Trophoblast cell (in vitro differentiated cells and primary cell): ENCODE measurements at regions not wholly inside any gene's neighbourhood (a gene's known extent, or its start where the extent isn't known, plus 50 kb on each side); places are given as distances from the start of the nearest gene placed in this dataset.

Source experiments
- DNase-seq, 2 donors: peaks; one replicate each; pipeline ENCODE4 v3.0.0-alpha.2; 2016
- H2AFZ ChIP-seq: 2 replicates; pipeline ENCODE4 v1.6.1; 2013; ENCODE audit warnings: low read length, moderate library complexity, mild to moderate bottlenecking; ENCODE audit not compliant: insufficient read depth, poor library complexity
- H2AK5ac ChIP-seq: 2 replicates; pipeline ENCODE4 v1.6.1; 2013; ENCODE audit warnings: mild to moderate bottlenecking, low read length
- H2BK120ac ChIP-seq: 2 replicates; pipeline ENCODE4 v1.6.1; 2013; ENCODE audit warnings: low read length, mild to moderate bottlenecking, moderate library complexity; ENCODE audit not compliant: insufficient read depth, poor library complexity
- H2BK12ac ChIP-seq: 2 replicates; pipeline ENCODE4 v1.6.1; 2013; ENCODE audit warnings: mild to moderate bottlenecking, low read length, moderate library complexity
- H2BK5ac ChIP-seq: 2 replicates; pipeline ENCODE4 v1.6.1; 2013; ENCODE audit warnings: low read length, low read depth, moderate library complexity, mild to moderate bottlenecking; ENCODE audit not compliant: poor library complexity
- H3K14ac ChIP-seq: 2 replicates; pipeline ENCODE4 v1.6.1; 2013; ENCODE audit warnings: mild to moderate bottlenecking, low read length
- H3K18ac ChIP-seq: 2 replicates; pipeline ENCODE4 v1.6.1; 2013; ENCODE audit warnings: mild to moderate bottlenecking, low read length
- H3K23ac ChIP-seq: 2 replicates; pipeline ENCODE4 v1.6.1; 2013; ENCODE audit warnings: low read length
- H3K27ac ChIP-seq: 2 replicates; pipeline ENCODE4 v1.5.1; 2013; ENCODE audit warnings: low read depth, mild to moderate bottlenecking, inconsistent platforms, low read length, moderate library complexity
- H3K27me3 ChIP-seq: 2 replicates; pipeline ENCODE4 v1.6.1; 2013; ENCODE audit warnings: inconsistent platforms, mild to moderate bottlenecking, low read length, moderate library complexity; ENCODE audit not compliant: insufficient read depth
- H3K36me3 ChIP-seq, 2 experiments: 1 replicate in 1 of 2; 2 replicates in 1 of 2; pipeline ENCODE4 v1.6.1; 2013; ENCODE audit warnings: low read length in 2 of 2, mild to moderate bottlenecking in 2 of 2, moderate library complexity in 1 of 2; ENCODE audit not compliant: insufficient read depth in 2 of 2, control insufficient read depth in 1 of 2
- H3K4ac ChIP-seq: 2 replicates; pipeline ENCODE4 v1.6.1; 2013; ENCODE audit warnings: low read depth, mild to moderate bottlenecking, low read length, moderate library complexity
- H3K4me1 ChIP-seq, 2 experiments: 1 replicate in 1 of 2; 2 replicates in 1 of 2; pipeline ENCODE4 v1.6.1; 2013; ENCODE audit warnings: low read length in 2 of 2, mild to moderate bottlenecking in 2 of 2, moderate library complexity in 1 of 2; ENCODE audit not compliant: insufficient read depth in 2 of 2, control insufficient read depth in 1 of 2
- H3K4me2 ChIP-seq: 2 replicates; pipeline ENCODE4 v1.6.1; 2013; ENCODE audit warnings: inconsistent platforms, mild to moderate bottlenecking, low read length, moderate library complexity
- H3K4me3 ChIP-seq: 2 replicates; pipeline ENCODE4 v1.5.1; 2013; ENCODE audit warnings: mild to moderate bottlenecking, low read depth, low read length, inconsistent platforms
- H3K79me1 ChIP-seq: one replicate; pipeline ENCODE4 v1.6.1; 2013; ENCODE audit warnings: low read length
- H3K79me2 ChIP-seq: 2 replicates; pipeline ENCODE4 v1.6.1; 2013; ENCODE audit warnings: low read length, mild to moderate bottlenecking; ENCODE audit not compliant: control insufficient read depth, insufficient read depth, poor library complexity
- H3K9ac ChIP-seq: 2 replicates; pipeline ENCODE4 v1.6.1; 2013; ENCODE audit warnings: mild to moderate bottlenecking, low read length
- H3K9me3 ChIP-seq: 2 replicates; pipeline ENCODE4 v1.6.1; 2013; ENCODE audit warnings: low read depth, mild to moderate bottlenecking, control low read depth, inconsistent platforms, low read length; ENCODE audit not compliant: insufficient read depth
- H4K12ac ChIP-seq: 2 replicates; pipeline ENCODE4 v1.6.1; 2013; ENCODE audit warnings: low read depth, mild to moderate bottlenecking, low read length, moderate library complexity
- H4K8ac ChIP-seq: 2 replicates; pipeline ENCODE4 v1.6.1; 2013; ENCODE audit warnings: low read depth, mild to moderate bottlenecking, low read length, moderate library complexity
- H4K91ac ChIP-seq: one replicate; pipeline ENCODE4 v1.6.1; 2013; ENCODE audit warnings: low read depth, mild to moderate bottlenecking, low read length, moderate library complexity
- WGBS: extraction: QIAGEN DNeasy Blood & Tissue Kit; methylation state at CpG from one replicate; pipeline ENCODE4 v1.1.7; 2013; ENCODE audit warnings: missing lambda C conversion rate; ENCODE audit not compliant: insufficient read length, insufficient coverage; ENCODE audit errors: extremely low coverage; 5-methylcytosine and 5-hydroxymethylcytosine counted together

DNA sequence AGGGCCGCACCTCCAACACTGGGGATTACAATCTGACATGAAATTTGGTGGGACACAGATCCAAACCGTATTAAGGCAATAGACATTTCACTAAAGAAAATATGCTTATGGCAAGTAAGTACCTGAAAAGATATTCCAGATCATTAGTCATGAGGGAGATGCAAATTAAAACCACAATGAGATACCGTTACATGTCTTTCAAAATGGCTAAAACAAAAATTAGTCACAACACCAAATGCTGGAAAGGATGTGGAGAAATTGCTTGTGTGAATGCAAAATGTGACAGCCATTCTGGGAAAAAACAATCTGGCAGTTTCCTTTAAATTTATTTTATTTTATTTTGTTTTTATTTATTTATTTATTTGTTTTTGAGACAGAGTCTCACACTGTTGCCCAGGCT, 82.3 kb upstream of the PTGDR start:
- DNase-seq: no peak
- H4K8ac ChIP-seq: no peak overlapping the region
- no peak overlapping the region for H3K4me2 ChIP-seq
- no peak overlapping the region for H2AFZ ChIP-seq
- H2BK12ac ChIP-seq: no peak overlapping the region
- no peak overlapping the region for H4K91ac ChIP-seq
- H3K27ac ChIP-seq: no peak overlapping the region
- peaks cover 2% of the 10 kb centered on the region for H3K9me3 ChIP-seq
- H4K12ac ChIP-seq: no peak overlapping the region
- H3K79me1 ChIP-seq: no peaks in the 10 kb centered on the region
- no peak overlapping the region for H3K9ac ChIP-seq
- no CpG with 5 or more reads among the region's 3 CpGs for WGBS
- H3K4ac ChIP-seq: no peak overlapping the region
- no peak overlapping the region for H2BK5ac ChIP-seq
- no peak overlapping the region for H3K18ac ChIP-seq
- H3K14ac ChIP-seq: no peak overlapping the region
- H3K23ac ChIP-seq: no peak overlapping the region
- no peak overlapping the region for H2BK120ac ChIP-seq
- H3K36me3 ChIP-seq: no peaks in the 10 kb centered on the region
- no peaks in the 10 kb centered on the region for H3K4me1 ChIP-seq
- no peak overlapping the region for H3K4me3 ChIP-seq
- H3K79me2 ChIP-seq: no peaks in the 10 kb centered on the region
- no peak overlapping the region for H2AK5ac ChIP-seq
- no peaks in the 10 kb centered on the region for H3K27me3 ChIP-seq

DNA sequence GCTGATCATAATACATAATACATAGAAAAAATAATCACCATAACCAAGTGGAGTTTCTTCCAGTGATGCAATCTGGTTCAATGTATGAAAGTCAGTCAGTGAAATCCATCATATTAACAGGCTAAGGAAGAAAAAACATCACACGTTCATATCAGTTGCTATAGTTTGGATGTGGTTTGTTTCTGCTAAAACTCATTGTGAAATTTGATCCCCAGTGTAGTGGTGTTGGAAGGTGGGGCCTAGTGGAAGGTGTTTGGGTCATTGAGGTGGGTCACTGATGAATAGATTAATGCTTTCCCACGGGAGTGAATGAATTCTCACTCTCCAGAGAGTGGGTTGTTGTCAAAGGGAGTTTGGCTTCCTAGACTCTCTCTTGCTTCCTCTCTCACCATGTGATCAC, 84.6 kb upstream of the PTGDR start:
- Histone ChIP-seq H2BK12ac (no peak overlapping the region), H4K12ac (no peak overlapping the region), H3K27ac (no peak overlapping the region), H3K4me1 (no peaks in the 10 kb centered on the region), H3K4ac (no peak overlapping the region), H2BK120ac (no peak overlapping the region), H2AK5ac (no peak overlapping the region), H2AFZ (no peak overlapping the region), H2BK5ac (no peak overlapping the region), H3K23ac (no peak overlapping the region), H3K9ac (no peak overlapping the region), H4K8ac (no peak overlapping the region), H4K91ac (no peak overlapping the region), H3K79me2 (no peaks in the 10 kb centered on the region), H3K36me3 (no peaks in the 10 kb centered on the region), H3K4me3 (no peak overlapping the region), H3K14ac (no peak overlapping the region), H3K79me1 (no peaks in the 10 kb centered on the region), H3K27me3 (no peaks in the 10 kb centered on the region), H3K18ac (no peak overlapping the region), H3K4me2 (no peak overlapping the region), H3K9me3 (peaks cover 2% of the 10 kb centered on the region)
- WGBS: no CpG with 5 or more reads among the region's 2 CpGs
- no peak for DNase-seq

DNA sequence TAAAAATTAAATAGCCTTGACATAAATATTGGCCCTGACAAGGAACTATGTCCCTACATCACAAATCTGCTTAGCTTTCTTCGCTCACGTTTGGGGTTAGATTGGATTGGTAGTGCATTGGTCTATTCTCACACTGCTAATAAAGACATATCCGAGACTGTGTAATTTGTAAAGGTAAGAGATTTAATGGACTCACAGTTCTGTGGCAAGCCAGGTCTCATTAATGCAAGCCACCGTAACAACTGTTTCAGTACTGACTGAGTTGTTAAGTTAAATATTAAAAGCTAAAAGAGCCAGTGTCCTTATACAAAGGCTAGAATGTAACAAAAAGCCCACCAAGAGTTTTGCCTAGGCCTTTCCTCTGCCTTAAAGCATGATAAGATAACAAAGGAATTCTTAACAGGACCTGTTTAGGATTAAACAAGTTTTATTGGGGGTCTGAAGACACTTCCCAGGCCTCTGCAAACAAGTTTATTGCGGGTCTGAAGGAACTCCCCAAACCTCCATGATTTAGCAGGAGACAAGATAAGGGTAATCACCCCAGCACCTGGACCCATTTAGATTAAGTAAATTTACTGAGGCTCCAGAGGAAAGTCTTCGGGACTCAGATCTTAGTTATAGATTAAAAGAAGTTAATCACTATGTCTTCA, 88.2 kb upstream of the PTGDR start:
- WGBS: no CpG with 5 or more reads among the region's 6 CpGs
- no peak overlapping the region for H2BK120ac ChIP-seq
- H4K91ac ChIP-seq: no peak overlapping the region
- no peak overlapping the region for H3K9ac ChIP-seq
- H3K18ac ChIP-seq: no peak overlapping the region
- no peak overlapping the region for H2BK12ac ChIP-seq
- H3K27me3 ChIP-seq: no peaks in the 10 kb centered on the region
- no peaks in the 10 kb centered on the region for H3K36me3 ChIP-seq
- no peaks in the 10 kb centered on the region for H3K79me2 ChIP-seq
- H3K27ac ChIP-seq: no peak overlapping the region
- H4K12ac ChIP-seq: no peak overlapping the region
- no peaks in the 10 kb centered on the region for H3K4me1 ChIP-seq
- H3K4me2 ChIP-seq: no peak overlapping the region
- no peak overlapping the region for H3K23ac ChIP-seq
- H4K8ac ChIP-seq: no peak overlapping the region
- no peak overlapping the region for H3K14ac ChIP-seq
- peaks cover 4% of the 10 kb centered on the region for H3K9me3 ChIP-seq
- no peak overlapping the region for H2AFZ ChIP-seq
- H2AK5ac ChIP-seq: no peak overlapping the region
- no peak overlapping the region for H2BK5ac ChIP-seq
- no peak overlapping the region for H3K4me3 ChIP-seq
- H3K4ac ChIP-seq: no peak overlapping the region
- no peak for DNase-seq
- no peaks in the 10 kb centered on the region for H3K79me1 ChIP-seq

DNA sequence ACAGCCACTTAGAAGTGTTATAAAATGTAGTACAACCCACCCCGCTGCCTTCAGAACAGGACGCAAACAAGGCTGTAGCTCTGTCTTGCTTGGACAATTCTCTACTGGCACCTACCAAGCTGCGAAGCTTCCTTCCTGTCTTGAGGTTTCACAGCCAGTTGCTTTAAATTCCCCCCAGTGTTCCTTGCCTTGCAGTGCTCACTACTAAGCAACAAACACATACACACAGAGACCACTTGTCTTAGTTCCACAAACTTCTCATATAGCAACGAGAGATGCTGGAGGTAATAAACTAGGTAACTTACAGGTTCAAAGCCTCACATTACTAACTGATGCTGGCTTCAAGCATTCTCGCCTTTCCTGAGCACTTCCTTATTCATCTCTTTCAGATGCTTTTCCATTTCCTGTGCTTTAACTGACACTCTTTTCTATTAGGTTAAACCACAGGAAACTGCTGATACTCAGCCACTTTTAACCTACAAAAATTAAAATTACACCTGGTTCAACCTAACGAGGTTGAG, 91.5 kb upstream of the PTGDR start:
- Histone ChIP-seq H2BK12ac (no peak overlapping the region), H4K91ac (no peak overlapping the region)
- no CpG with 5 or more reads among the region's 6 CpGs for WGBS

More for the DNA sequence above, 91.5 kb upstream of the PTGDR start:
- Histone ChIP-seq H4K8ac (no peak overlapping the region), H3K4ac (no peak overlapping the region), H3K4me2 (no peak overlapping the region), H3K23ac (no peak overlapping the region), H2BK5ac (no peak overlapping the region), H3K79me2 (no peaks in the 10 kb centered on the region), H3K9me3 (peaks cover 4% of the 10 kb centered on the region), H3K18ac (no peak overlapping the region), H3K9ac (no peak overlapping the region), H3K4me1 (no peaks in the 10 kb centered on the region), H2BK120ac (no peak overlapping the region), H4K12ac (no peak overlapping the region), H3K4me3 (no peak overlapping the region), H3K27me3 (no peaks in the 10 kb centered on the region), H3K36me3 (no peaks in the 10 kb centered on the region), H3K14ac (no peak overlapping the region), H2AK5ac (no peak overlapping the region), H2AFZ (no peak overlapping the region), H3K27ac (no peak overlapping the region), H3K79me1 (no peaks in the 10 kb centered on the region)
- DNase-seq: no peak
